ENCODE measurements at regions not wholly inside any gene's neighbourhood (a gene's known extent, or its start where the extent isn't known, plus 50 kb on each side); places are given as distances from the start of the nearest gene placed in this dataset.
"Not testable (repeated sequence)": the region's sequence is repeated elsewhere in the genome, so short reads cannot be mapped to it uniquely, and the experiment has no call there.

GRCh38 chr3:15899388-15899787 lies 101.6 kb upstream of the ANKRD28 start:
- intact Hi-C loops (cut with DNase I): no loop called here
- DNase-seq: no peak

GRCh38 chr3:15903164-15903563 lies 105.4 kb upstream of the ANKRD28 start:
- intact Hi-C loops (cut with DNase I): no loop called here
- DNase-seq: no peak

- intact Hi-C loops (cut with DNase I): no loop called here
- no peak for DNase-seq
These were observed 106.3 kb upstream of the ANKRD28 start for GRCh38 chr3:15903759-15904720.

GRCh38 chr3:15905041-15905440 lies 107.3 kb upstream of the ANKRD28 start:
- no peak for DNase-seq
- intact Hi-C loops (cut with DNase I): no loop called here

DNA sequence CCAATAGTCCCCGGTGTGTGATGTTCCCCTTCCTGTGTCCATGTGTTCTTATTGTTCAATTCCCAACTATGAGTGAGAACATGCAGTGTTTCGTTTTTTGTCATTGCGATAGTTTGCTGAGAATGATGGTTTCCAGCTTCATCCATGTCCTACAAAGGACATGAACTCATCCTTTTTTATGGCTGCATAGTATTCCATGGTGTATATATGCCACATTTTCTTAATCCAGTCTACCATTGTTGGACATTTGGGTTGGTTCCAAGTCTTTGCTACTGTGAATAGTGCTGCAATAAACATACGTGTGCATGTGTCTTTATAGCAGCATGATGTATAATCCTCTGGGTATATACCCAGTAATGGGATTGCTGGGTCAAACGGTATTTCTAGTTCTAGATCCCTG lies 109.6 kb upstream of the ANKRD28 start:
- intact Hi-C loops (cut with DNase I); DNase-seq: not testable (repeated sequence)

- intact Hi-C loops (cut with DNase I): no loop called here
These were observed 121.2 kb upstream of the ANKRD28 start for GRCh38 chr3:15918988-15919387.

DNA sequence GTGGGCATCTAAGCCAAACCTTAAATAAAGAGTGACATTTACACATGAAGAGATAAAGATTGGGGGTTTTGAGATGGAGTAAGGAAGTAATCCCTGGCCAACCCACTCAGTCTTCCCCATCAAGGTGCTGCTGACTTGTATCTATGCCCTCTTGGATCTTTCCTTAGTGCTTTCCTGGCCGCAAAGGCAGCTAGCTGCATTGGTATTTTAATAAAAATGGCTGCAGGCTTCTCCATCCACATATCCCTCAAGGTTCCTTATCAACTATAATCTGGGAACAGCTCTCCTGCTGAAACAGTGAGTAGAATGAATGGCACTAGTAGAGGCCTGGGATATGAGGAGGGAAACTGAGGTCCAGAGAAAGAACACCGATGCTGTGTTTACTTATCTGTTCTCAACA lies 122.2 kb upstream of the ANKRD28 start:
- intact Hi-C loops (cut with DNase I): no loop called here
- DNase-seq: no peak

More at GRCh38 chr3:15918988-15919387, 121.2 kb upstream of the ANKRD28 start:
- DNase-seq: no peak

- intact Hi-C loops (cut with DNase I): no loop called here
- no peak for DNase-seq
These were observed 126.0 kb upstream of the ANKRD28 start for GRCh38 chr3:15923640-15924405.

DNA sequence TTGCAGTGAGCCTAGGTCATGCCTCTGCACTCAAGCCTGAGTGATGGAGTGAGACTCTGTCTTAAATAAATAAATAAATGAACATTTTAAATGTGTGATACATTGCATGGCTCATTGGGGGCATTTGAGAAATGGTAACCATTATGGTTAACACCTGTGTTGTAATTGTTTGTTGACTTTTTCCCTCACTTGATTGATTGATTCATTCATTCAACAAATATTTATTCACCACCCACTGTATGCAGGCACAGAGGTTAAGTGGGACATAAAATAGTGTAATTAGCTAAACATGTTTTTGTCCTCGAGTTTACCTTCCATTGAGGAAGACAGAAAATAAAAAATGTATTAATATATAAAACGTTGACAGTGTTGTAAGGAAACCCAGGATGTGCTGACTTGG lies 127.1 kb upstream of the ANKRD28 start:
- no peak for DNase-seq
- intact Hi-C loops (cut with DNase I): no loop called here

- DNase-seq: no peak
- intact Hi-C loops (cut with DNase I): no loop called here
These were observed 129.1 kb upstream of the ANKRD28 start for GRCh38 chr3:15926871-15927270.

- intact Hi-C loops (cut with DNase I): no loop called here
- no peak for DNase-seq
These were observed 130.2 kb upstream of the ANKRD28 start for GRCh38 chr3:15927969-15928368.

DNA sequence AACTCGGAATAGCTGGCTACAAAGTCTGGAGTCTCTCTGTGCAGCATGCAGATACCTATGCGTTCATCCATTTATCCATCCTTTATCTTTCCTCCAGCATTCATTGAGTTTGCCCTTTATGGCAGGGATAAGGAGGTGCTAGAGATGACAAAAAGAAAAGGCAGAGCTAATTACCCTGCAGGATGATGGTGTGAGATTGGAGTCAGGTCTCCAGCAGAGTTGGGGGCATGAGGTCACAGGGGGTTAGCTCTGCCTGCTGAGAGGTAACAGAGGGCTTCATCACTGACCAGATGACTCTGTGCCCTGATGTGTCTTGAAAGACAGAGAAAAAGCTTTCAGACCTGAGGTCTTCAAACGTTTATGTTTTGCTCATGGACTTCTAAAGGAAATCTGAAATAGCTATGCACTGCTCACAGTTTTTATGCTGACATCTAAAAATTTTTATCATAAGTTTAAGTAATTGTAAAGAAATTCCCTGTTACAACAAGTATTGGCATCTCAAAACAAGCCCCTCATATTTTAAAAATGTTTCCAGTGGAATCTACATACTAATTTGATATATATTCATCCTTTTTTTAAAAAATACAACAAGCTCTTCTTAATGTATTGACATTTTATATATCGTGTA lies 132.3 kb upstream of the ANKRD28 start:
- intact Hi-C loops (cut with DNase I): loop anchor here (5.0 kb wide), 2 partner anchors 52 to 68 kb away; no protein-coding TSS in a partner anchor
- DNase-seq: no peak

DNA sequence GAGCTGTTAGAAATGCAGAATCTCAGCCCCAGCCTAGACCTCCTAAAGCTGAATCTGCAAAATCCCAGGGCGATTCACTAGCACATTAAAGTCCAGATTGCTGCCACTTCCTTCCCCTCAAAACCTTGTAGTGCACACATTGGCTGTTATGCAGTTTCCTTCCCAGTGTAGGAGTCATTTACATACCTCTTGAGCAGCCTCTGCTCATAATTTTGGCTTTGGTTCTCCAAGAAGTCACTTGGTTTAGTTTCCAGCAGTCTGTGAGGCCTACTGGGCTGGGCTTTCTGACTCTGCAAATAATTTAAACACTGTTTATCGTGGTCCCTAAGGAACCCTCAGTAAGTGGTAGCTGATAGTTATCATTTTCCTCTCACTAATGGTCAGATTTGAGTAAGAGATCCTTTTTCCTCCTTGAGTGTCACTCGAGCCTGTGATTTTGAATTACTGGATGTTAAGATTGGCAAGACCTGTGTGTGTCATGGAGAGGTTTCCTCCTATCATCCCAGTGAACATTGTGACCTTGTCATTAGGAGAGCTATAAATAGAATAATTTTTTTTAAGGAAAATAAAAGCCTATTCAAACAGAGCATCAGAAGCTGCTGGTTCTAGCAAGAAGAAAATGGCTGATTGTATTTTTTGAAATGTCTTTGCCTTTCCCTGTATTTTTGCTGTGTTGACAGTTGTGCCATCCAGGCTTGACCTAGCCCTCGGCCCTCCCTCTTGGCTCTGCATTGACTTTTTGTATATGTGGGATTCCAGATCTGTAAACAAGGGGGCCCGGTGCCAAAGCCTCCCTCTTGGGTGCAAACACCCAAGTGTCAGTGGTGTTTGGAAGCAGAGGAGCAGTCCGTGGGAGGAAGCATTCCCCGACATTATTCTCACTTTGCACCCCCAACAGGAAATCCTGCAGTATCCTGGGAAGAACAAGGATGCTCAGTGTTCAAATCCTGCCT lies 134.8 kb upstream of the ANKRD28 start:
- intact Hi-C loops (cut with DNase I): loop anchor here (5.0 kb wide), 2 partner anchors 50 to 70 kb away; no protein-coding TSS in a partner anchor
- peak in 3 of 10 donors; percentile 10 to 27 (median 25) for DNase-seq

GRCh38 chr3:15933439-15934139 lies 135.8 kb upstream of the ANKRD28 start:
- intact Hi-C loops (cut with DNase I): loop anchor here (5.0 kb wide), 2 partner anchors 49 to 71 kb away; no protein-coding TSS in a partner anchor
- DNase-seq: peak in 4 of 10 donors; percentile 37 to 84 (median 48)

- intact Hi-C loops (cut with DNase I): loop anchor here (5.0 kb wide), 2 partner anchors 48 to 72 kb away; no protein-coding TSS in a partner anchor
- DNase-seq: peak in 4 of 10 donors; percentile 6 to 80 (median 44)
These were observed 136.8 kb upstream of the ANKRD28 start for GRCh38 chr3:15934389-15935195.

- peak in 5 of 10 donors; percentile 14 to 75 (median 17) for DNase-seq
- intact Hi-C loops (cut with DNase I): no loop called here
These were observed 138.5 kb upstream of the ANKRD28 start for GRCh38 chr3:15936312-15936711.

- no peak for DNase-seq
- intact Hi-C loops (cut with DNase I): no loop called here
These were observed 142.9 kb upstream of the ANKRD28 start for GRCh38 chr3:15940641-15941040.

DNA sequence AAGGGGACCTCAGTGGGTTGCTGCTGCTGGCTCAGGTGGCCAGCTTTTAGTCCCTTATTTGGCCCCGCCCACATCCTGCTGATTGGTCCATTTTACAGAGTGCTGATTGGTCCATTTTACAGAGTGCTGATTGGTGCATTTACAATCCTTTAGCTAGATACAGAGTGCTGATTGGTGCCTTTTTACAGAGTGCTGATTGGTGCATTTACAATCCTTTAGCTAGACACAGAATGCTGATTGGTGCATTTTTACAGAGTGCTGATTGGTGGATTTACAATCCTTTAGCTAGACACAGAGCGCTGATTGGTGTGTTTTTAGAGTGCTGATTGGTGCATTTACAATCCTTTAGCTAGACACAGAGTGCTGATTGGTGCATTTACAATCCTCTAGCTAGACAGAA lies 143.7 kb upstream of the ANKRD28 start:
- intact Hi-C loops (cut with DNase I); DNase-seq: not testable (repeated sequence)

All from posterior cingulate gyrus (tissue), 11 donors.